ENCODE measurements at regions not wholly inside any gene's neighbourhood (a gene's known extent, or its start where the extent isn't known, plus 50 kb on each side); places are given as distances from the start of the nearest gene placed in this dataset.

GRCh38 chr2:155748131-155748530, 584.4 kb downstream of the NR4A2 start:
- DNase-seq, result no peak

GRCh38 chr2:155747531-155747930, 585.0 kb downstream of the NR4A2 start:
- no peak for DNase-seq

GRCh38 chr2:155733091-155733853, 599.2 kb downstream of the NR4A2 start:
- DNase-seq, result no peak

- DNase-seq, result no peak
Measured at GRCh38 chr2:155730804-155731203, 601.7 kb downstream of the NR4A2 start.

- DNase-seq, result no peak
Measured at GRCh38 chr2:155727187-155727895, 605.2 kb downstream of the NR4A2 start.

GRCh38 chr2:155722290-155722689, 610.2 kb downstream of the NR4A2 start:
- no peak for DNase-seq

- no peak for DNase-seq
Measured at GRCh38 chr2:155715705-155716104, 616.8 kb downstream of the NR4A2 start.

- DNase-seq, result no peak
Measured at GRCh38 chr2:155714983-155715382, 617.5 kb downstream of the NR4A2 start.

- no peak for DNase-seq
Measured at GRCh38 chr2:155708071-155708470, 624.5 kb downstream of the NR4A2 start.

- no peak for DNase-seq
Measured at GRCh38 chr2:155703917-155704316, 628.6 kb downstream of the NR4A2 start.

GRCh38 chr2:155703048-155703447, 629.5 kb downstream of the NR4A2 start:
- no peak for DNase-seq

GRCh38 chr2:155701721-155702120, 630.8 kb downstream of the NR4A2 start:
- no peak for DNase-seq

- DNase-seq, result peak; percentile 61
Measured at GRCh38 chr2:155696571-155696970, 636.0 kb downstream of the NR4A2 start.

- DNase-seq, result no peak
Measured at GRCh38 chr2:155695505-155695904, 637.0 kb downstream of the NR4A2 start.

GRCh38 chr2:155692856-155693255, 639.7 kb downstream of the NR4A2 start:
- no peak for DNase-seq

- peak; percentile 2 for DNase-seq
Measured at GRCh38 chr2:155692106-155692505, 640.4 kb downstream of the NR4A2 start.

- peak; percentile 91 for DNase-seq
Measured at GRCh38 chr2:155690785-155691184, 641.7 kb downstream of the NR4A2 start.

GRCh38 chr2:155689791-155690190, 642.7 kb downstream of the NR4A2 start:
- no peak for DNase-seq

- no peak for DNase-seq
Measured at GRCh38 chr2:155687181-155687580, 645.3 kb downstream of the NR4A2 start.

- no peak for DNase-seq
Measured at GRCh38 chr2:155679647-155680046, 652.9 kb downstream of the NR4A2 start.

- no peak for DNase-seq
Measured at GRCh38 chr2:155675920-155676319, 656.6 kb downstream of the NR4A2 start.

- no peak for DNase-seq
Measured at GRCh38 chr2:155665704-155666103, 666.8 kb downstream of the NR4A2 start.

GRCh38 chr2:155663265-155663664, 669.3 kb downstream of the NR4A2 start:
- DNase-seq, result no peak

- peak; percentile 11 for DNase-seq
Measured at GRCh38 chr2:155662224-155662623, 670.3 kb downstream of the NR4A2 start.

- no peak for DNase-seq
Measured at GRCh38 chr2:155653176-155653575, 679.3 kb downstream of the NR4A2 start.
